GM13976 (cell line): ENCODE measurements at regions not wholly inside any gene's neighbourhood (a gene's known extent, or its start where the extent isn't known, plus 50 kb on each side); places are given as distances from the start of the nearest gene placed in this dataset.

ENCODE experiments used
- DNase-seq: peaks from one replicate; pipeline ENCODE4 v3.0.0; 2012; ENCODE audit warnings: low spot score
- in situ Hi-C: fragments of 300-500 bp; cut with MboI; formaldehyde crosslinking; loops from one replicate; pipeline ENCODE4 v1.12.0; 2022; ENCODE audit warnings: low sequenced_read_pairs, mixed read lengths, inconsistent platforms; ENCODE audit not compliant: unreplicated experiment
- TF ChIP-seq, protein P1 (sequence below): IDR thresholded peaks from 2 replicates; pipeline ENCODE4 v1.5.1; 2012; ENCODE audit warnings: borderline replicate concordance, mild to moderate bottlenecking; ENCODE audit not compliant: insufficient read depth; ENCODE audit errors: extremely low read depth, missing control alignments, control extremely low read depth

DNA sequence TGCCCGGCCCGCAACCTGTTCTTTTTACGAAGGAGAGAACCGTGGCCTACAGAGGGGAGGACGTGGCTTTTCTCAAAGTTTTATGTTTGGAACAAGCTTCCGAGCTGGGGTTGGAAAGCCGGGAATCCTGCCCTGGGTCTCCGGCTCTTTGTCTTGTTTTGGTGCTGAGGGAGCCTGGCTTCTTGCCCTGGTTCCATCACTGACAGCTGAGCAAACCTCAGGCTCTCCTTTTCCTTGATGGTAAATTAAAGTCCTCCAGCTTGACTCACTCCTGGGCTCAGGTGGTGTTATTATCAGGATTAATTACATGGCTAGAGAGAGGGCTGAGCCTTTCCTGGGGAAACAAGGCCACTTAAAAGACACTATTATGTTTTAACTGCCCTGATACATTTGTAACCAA, 289.5 kb upstream of the RGMA start:
- in situ Hi-C loops = no loop called here
- DNase-seq = no peak
- TF ChIP-seq, protein P1, sequence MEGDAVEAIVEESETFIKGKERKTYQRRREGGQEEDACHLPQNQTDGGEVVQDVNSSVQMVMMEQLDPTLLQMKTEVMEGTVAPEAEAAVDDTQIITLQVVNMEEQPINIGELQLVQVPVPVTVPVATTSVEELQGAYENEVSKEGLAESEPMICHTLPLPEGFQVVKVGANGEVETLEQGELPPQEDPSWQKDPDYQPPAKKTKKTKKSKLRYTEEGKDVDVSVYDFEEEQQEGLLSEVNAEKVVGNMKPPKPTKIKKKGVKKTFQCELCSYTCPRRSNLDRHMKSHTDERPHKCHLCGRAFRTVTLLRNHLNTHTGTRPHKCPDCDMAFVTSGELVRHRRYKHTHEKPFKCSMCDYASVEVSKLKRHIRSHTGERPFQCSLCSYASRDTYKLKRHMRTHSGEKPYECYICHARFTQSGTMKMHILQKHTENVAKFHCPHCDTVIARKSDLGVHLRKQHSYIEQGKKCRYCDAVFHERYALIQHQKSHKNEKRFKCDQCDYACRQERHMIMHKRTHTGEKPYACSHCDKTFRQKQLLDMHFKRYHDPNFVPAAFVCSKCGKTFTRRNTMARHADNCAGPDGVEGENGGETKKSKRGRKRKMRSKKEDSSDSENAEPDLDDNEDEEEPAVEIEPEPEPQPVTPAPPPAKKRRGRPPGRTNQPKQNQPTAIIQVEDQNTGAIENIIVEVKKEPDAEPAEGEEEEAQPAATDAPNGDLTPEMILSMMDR = no peak

- in situ Hi-C loops = no loop called here
- TF ChIP-seq, protein P1 = no peak
- no peak for DNase-seq
These were observed 283.8 kb upstream of the RGMA start for GRCh38 chr15:93372865-93373223.

DNA sequence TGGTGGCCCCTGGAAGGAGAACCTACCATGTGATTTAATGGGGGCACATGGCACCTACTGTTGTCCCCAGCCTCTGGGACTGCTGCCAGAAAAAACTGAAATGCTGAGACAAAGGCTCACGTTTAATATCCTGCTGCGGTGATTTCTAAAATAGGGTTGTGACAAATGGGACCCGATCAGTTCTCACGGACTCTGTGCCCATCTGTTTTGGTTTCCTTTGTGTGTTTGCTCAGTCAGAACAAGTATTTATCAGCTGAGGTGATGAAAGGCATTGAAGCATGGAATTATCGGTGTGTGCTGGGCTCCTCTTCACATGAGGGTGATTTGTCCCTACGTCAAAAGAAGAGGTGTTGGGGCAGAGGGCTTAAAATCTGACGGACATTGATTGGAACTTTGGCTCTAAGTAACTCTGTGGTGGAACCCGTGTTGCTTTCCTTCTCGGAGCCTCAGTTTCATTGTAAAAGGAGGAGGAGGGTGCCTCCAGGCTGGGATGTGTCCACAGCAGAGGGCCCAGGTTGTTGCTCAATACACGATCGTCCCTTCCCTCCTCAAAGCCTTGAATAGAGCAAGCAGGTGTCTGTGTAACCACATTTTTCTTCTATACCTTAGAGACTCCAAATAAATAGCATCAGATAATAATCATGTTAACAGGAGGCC, 283.3 kb upstream of the RGMA start:
- DNase-seq = no peak
- TF ChIP-seq, protein P1 = no peak
- in situ Hi-C loops = no loop called here

GRCh38 chr15:93366387-93367100, 277.5 kb upstream of the RGMA start:
- no peak for DNase-seq
- in situ Hi-C loops = no loop called here
- TF ChIP-seq, protein P1 = no peak

DNA sequence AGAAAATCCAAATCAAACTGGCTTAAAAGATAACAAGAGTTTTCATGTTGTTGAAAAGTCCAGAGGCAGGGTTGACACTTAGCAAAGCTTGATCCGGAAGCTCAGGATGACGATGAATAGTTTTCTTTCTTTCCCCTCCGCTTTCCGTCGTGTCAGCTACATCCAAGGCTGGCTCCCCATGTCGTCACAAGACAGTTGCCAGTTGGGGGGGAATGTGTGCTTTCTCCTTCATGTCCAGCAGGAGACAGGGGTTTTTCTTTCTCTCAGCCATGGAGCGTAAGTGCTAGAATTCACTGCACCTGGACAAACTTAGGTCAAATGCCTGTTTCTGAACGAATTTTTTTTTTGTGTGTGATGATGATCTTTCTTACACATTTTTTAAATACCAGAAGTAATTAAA, 273.8 kb upstream of the RGMA start:
- no peak for DNase-seq
- in situ Hi-C loops = no loop called here
- TF ChIP-seq, protein P1 = no peak

DNA sequence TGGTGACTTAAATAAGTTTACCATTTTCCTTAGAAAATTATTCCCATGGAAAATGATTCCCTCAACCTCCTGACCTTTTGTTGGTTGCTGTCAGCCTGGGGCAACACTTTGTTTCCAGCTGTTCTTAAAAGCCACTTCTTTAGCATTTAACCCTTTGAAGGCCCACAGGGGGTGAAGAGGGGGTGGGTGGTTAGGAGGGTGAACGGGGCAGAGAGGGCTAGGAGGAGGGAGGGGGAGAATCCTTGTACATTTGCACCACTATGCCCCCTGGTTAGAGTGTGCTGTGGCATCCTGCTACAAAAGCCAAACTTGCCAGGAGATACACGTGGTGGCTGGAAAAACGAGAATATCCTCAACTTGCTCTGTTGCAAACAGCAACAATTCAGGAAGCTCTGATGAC, 273.2 kb upstream of the RGMA start:
- TF ChIP-seq, protein P1 = no peak
- in situ Hi-C loops = no loop called here
- DNase-seq = no peak
